ENCODE measurements at regions not wholly inside any gene's neighbourhood (a gene's known extent, or its start where the extent isn't known, plus 50 kb on each side); places are given as distances from the start of the nearest gene placed in this dataset.

GRCh38 chr2:200186002-200186401 is 120.5 kb upstream of the SPATS2L start:
- TF ChIP-seq, protein P1, sequence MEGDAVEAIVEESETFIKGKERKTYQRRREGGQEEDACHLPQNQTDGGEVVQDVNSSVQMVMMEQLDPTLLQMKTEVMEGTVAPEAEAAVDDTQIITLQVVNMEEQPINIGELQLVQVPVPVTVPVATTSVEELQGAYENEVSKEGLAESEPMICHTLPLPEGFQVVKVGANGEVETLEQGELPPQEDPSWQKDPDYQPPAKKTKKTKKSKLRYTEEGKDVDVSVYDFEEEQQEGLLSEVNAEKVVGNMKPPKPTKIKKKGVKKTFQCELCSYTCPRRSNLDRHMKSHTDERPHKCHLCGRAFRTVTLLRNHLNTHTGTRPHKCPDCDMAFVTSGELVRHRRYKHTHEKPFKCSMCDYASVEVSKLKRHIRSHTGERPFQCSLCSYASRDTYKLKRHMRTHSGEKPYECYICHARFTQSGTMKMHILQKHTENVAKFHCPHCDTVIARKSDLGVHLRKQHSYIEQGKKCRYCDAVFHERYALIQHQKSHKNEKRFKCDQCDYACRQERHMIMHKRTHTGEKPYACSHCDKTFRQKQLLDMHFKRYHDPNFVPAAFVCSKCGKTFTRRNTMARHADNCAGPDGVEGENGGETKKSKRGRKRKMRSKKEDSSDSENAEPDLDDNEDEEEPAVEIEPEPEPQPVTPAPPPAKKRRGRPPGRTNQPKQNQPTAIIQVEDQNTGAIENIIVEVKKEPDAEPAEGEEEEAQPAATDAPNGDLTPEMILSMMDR (IDR thresholded peaks at IDR 0.05; ENCODE audit: low read length) = no peak
- TF ChIP-seq EZH2phosphoT487 (IDR thresholded peaks at IDR 0.05; ENCODE audit: low read length) (no peak), EZH2 (optimal IDR thresholded peaks at IDR 0.05; ENCODE audit: low read depth, low read length) (no peak)
